ENCODE measurements at regions not wholly inside any gene's neighbourhood (a gene's known extent, or its start where the extent isn't known, plus 50 kb on each side); places are given as distances from the start of the nearest gene placed in this dataset.

DNA sequence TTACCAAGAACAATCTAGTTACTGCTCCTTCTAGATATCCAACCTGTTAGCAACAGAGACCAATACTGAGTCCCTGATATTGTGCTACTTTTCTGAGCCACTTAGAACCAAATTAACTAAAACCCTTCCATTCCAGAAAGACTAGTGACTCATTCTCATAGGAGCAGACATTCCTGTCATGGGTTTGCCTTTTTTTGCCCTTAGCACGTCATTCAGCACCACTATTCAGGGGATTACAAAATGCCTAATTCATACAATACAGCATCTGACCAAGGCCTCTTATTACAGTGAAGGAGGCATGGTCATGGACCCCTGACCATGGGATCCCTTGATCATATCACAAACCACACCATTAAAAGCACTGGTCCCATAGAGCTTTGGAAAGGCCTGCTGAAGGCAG is 123.8 kb upstream of the CXCL13 start:
- WGBS, result 73% methylated on average over 1 of the region's 1 CpG
- Histone ChIP-seq H3K4me3 (ENCODE audit: low read length) (no peak overlapping the region), H3K9me3 (ENCODE audit: control insufficient read depth, low read length) (no peaks in the 10 kb centered on the region), H3K27ac (ENCODE audit: low read length) (no peak overlapping the region), H3K4me1 (ENCODE audit: control insufficient read depth, insufficient read depth, low read length) (no peaks in the 10 kb centered on the region), H3K27me3 (ENCODE audit: control insufficient read depth, insufficient read depth) (no peaks in the 10 kb centered on the region)
- intact Hi-C loops (cut with DNase I), result no loop called here
- DNase-seq, result no peak
- ATAC-seq, result no peak

DNA sequence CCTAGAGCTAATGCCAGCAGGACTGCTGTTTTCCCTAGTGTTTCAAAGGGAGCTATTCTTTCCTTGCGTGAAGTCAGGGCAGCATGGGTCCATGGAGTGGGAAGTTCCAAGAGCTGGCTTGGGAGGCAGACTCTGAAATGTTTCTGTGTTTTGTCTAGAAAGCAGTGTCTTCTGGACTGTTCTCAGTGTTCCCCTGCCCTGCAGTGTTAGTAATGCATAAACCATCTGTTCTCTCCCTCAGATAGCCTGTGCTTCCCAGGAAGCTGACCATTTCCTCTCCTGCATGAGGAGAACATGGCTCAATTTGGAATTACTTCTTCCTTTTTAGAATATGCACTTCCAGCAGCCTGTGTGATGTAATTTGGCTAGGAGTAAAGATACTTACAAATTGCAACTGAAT is 116.7 kb upstream of the CXCL13 start:
- no peak overlapping the region for H3K4me3 ChIP-seq (ENCODE audit: low read length)
- no peak overlapping the region for H3K27ac ChIP-seq (ENCODE audit: low read length)
- H3K27me3 ChIP-seq (ENCODE audit: control insufficient read depth, insufficient read depth), result no peaks in the 10 kb centered on the region
- WGBS, result 45% methylated on average over 1 of the region's 1 CpG
- no peaks in the 10 kb centered on the region for H3K4me1 ChIP-seq (ENCODE audit: control insufficient read depth, insufficient read depth, low read length)
- DNase-seq, result no peak
- peak in 1 of 2 donors; percentile 77 for ATAC-seq
- no peaks in the 10 kb centered on the region for H3K9me3 ChIP-seq (ENCODE audit: control insufficient read depth, low read length)
- intact Hi-C loops (cut with DNase I), result no loop called here

DNA sequence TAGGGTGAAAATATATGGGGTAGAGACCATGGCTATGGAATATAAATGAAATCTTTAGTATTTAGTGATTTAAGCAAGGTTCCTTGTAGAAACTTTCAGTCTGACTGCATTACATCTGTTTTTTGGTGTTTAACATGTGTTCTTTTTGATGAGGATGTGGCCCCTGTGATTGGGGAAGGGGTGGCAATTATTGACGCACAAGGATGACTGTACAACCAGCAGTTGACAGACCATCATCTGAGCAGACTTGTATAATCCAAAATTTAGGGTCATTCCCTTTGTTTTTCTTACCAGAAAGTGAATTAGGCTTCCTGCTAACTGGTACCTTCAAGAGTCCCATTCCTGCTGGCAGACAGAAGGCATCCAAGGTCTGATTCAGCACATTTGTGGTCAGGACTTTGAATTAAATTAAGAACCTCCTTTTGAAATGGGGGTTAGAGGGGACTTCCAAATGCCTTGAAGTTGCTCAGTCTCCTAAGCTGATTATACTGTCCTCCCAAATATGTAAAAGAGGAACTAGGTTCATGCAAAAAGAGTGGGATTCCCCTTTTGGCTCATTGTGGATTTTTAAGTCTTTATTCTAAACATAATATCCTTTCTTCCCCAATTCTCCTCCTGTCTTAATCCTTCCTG is 112.4 kb upstream of the CXCL13 start:
- H3K27ac ChIP-seq (ENCODE audit: low read length), result no peak overlapping the region
- H3K4me3 ChIP-seq (ENCODE audit: low read length), result no peak overlapping the region
- no peaks in the 10 kb centered on the region for H3K9me3 ChIP-seq (ENCODE audit: control insufficient read depth, low read length)
- no peaks in the 10 kb centered on the region for H3K27me3 ChIP-seq (ENCODE audit: control insufficient read depth, insufficient read depth)
- WGBS, result 87% methylated on average over 1 of the region's 1 CpG
- no peak for DNase-seq
- intact Hi-C loops (cut with DNase I), result no loop called here
- no peaks in the 10 kb centered on the region for H3K4me1 ChIP-seq (ENCODE audit: control insufficient read depth, insufficient read depth, low read length)
- ATAC-seq, result no peak

DNA sequence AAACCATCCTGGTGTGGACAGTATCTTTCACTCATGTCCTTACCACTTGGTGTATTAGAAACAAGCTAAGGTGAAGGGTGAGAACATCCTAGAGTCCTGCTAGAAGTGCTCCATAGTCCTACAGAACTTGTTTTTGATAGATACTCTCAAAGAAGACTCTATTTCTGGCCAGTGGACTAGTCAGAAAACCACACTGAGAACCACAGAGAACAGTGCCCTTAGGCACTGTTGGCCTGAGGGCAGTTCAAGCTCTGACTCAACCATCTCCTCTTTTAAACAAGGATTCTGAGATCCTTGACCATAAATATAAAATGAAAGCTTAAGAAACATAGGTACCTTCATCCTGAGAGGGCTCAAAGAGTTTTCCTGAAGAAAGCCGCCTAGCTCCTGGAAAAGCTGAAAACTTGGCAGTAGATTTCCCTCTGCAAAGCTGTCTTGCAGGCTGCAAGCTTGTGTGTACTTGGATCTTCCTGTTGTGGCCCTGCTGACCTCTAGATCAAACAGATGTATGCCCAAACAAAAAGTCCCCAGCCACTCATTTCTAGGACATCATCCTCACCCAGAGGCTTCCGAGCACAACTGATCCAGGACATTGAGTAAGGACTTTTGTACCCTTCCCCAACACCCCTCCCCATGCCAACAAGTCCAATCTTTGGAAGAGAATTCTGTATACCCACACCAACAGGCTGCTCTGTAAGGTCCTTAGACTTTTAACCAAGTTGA is 111.6 kb upstream of the CXCL13 start:
- Histone ChIP-seq H3K4me1 (ENCODE audit: control insufficient read depth, insufficient read depth, low read length) (no peaks in the 10 kb centered on the region), H3K9me3 (ENCODE audit: control insufficient read depth, low read length) (no peaks in the 10 kb centered on the region), H3K27ac (ENCODE audit: low read length) (no peak overlapping the region), H3K4me3 (ENCODE audit: low read length) (no peak overlapping the region), H3K27me3 (ENCODE audit: control insufficient read depth, insufficient read depth) (no peaks in the 10 kb centered on the region)
- ATAC-seq, result no peak
- intact Hi-C loops (cut with DNase I), result no loop called here
- 72% methylated on average over 2 of the region's 2 CpGs for WGBS
- DNase-seq, result no peak

DNA sequence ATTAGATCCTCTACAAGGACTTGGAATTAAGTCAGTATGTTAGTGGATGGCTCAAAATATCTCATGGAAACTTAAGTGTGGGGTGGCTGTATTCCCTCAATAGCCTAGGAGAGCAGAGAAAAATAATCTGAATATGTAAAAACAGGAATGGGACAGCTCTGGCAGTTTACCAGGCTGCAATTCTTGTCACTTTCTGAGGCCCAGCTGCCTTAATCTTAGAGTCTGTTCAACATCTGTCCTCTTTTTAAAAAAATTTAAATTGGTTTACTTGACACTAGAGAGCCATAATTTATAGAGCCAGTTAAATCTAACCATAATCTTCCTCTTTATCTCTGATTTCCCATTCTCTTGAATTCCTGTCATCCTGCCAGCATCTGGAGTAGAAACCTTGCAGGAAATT is 109.2 kb upstream of the CXCL13 start:
- no peaks in the 10 kb centered on the region for H3K27me3 ChIP-seq (ENCODE audit: control insufficient read depth, insufficient read depth)
- DNase-seq, result no peak
- no peaks in the 10 kb centered on the region for H3K4me1 ChIP-seq (ENCODE audit: control insufficient read depth, insufficient read depth, low read length)
- H3K27ac ChIP-seq (ENCODE audit: low read length), result no peak overlapping the region
- no peak overlapping the region for H3K4me3 ChIP-seq (ENCODE audit: low read length)
- intact Hi-C loops (cut with DNase I), result no loop called here
- no peak for ATAC-seq
- no peaks in the 10 kb centered on the region for H3K9me3 ChIP-seq (ENCODE audit: control insufficient read depth, low read length)

DNA sequence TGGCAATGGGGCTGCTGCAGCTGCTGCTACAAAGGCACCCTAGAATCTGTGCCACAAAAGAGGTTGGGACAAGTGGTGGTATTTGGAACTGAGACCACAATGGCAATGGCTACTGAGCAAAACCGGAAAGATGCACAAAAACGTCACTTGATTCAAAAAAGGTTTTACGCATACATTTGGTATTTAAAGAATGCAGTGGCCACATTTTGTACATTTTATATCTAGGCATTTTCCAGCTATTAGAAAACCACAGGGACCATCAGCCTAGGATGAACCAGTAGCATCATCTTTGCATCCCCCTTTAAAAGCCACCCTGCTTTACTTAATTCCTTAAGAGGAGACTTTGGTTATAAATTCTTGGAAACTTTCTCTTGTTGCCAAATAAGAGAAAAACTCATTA is 104.8 kb upstream of the CXCL13 start:
- WGBS, result 77% methylated on average over 3 of the region's 3 CpGs
- ATAC-seq (no peak), DNase-seq (no peak)
- Histone ChIP-seq H3K4me1 (ENCODE audit: control insufficient read depth, insufficient read depth, low read length) (no peaks in the 10 kb centered on the region), H3K4me3 (ENCODE audit: low read length) (no peak overlapping the region), H3K9me3 (ENCODE audit: control insufficient read depth, low read length) (no peaks in the 10 kb centered on the region), H3K27me3 (ENCODE audit: control insufficient read depth, insufficient read depth) (no peaks in the 10 kb centered on the region), H3K27ac (ENCODE audit: low read length) (no peak overlapping the region)
- intact Hi-C loops (cut with DNase I), result no loop called here

DNA sequence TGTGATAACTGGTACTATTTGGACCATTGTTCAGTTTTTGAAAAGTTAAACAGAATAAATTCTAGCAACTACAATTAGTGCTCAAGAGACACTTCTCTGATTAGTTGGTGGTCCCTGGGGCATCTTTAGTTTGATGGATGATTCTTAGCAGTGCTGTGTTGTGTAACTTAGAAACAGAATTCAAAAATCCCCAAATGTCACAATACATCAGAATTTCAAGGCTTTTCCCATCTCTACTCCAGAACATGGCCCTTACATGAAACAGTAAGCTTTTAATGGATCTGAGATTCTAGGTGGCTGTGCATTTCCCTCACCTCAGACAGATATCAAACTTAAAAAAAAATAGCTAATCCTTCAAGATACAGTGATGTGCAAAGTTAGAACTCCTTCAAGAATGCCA is 104.4 kb upstream of the CXCL13 start:
- Histone ChIP-seq H3K9me3 (ENCODE audit: control insufficient read depth, low read length) (no peaks in the 10 kb centered on the region), H3K27ac (ENCODE audit: low read length) (no peak overlapping the region), H3K4me3 (ENCODE audit: low read length) (no peak overlapping the region), H3K27me3 (ENCODE audit: control insufficient read depth, insufficient read depth) (no peaks in the 10 kb centered on the region), H3K4me1 (ENCODE audit: control insufficient read depth, insufficient read depth, low read length) (no peaks in the 10 kb centered on the region)
- DNase-seq (no peak), ATAC-seq (no peak)
- intact Hi-C loops (cut with DNase I), result no loop called here

DNA sequence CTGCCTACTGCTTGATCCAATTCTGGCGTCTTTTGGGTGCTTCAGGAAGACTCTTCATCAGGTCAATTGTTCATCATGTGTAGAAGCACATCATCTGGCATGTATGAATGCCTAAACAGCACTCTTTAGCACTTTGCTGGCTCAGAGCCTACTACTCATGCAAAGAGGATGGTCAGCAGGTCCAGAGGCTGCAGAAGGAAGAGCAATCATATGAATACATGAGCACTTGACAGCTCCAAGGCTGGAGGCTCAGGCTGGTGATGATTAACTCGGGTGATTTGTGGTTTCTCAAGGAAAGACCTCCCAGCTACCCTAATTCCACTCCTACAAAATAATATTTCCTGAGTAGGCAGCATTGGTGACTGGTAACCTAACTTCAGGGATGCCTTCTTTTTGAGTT is 103.8 kb upstream of the CXCL13 start:
- Histone ChIP-seq H3K9me3 (ENCODE audit: control insufficient read depth, low read length) (no peaks in the 10 kb centered on the region), H3K27ac (ENCODE audit: low read length) (no peak overlapping the region), H3K4me1 (ENCODE audit: control insufficient read depth, insufficient read depth, low read length) (no peaks in the 10 kb centered on the region), H3K27me3 (ENCODE audit: control insufficient read depth, insufficient read depth) (no peaks in the 10 kb centered on the region), H3K4me3 (ENCODE audit: low read length) (no peak overlapping the region)
- WGBS, result 49% methylated on average over 2 of the region's 2 CpGs
- DNase-seq (no peak), ATAC-seq (no peak)
- intact Hi-C loops (cut with DNase I), result no loop called here

DNA sequence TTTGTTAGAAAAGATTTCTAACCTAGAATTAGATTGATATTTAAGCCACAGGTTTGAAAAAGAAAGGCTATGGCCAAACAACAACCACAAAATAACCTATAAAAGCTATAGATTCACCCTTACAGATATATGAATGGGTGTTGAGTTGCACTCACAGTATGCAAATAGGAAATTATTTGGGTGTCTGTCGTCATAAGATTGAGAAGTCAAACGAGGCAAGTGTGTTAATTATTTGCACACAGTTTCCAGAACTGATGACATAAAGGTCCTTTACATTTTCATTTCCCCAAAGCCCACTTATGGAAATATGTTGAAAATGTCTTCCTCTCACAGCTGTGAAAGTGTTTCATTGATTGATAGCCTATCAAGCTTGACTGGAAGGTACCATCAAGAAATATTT is 101.2 kb upstream of the CXCL13 start:
- ATAC-seq (no peak), DNase-seq (no peak)
- Histone ChIP-seq H3K27me3 (ENCODE audit: control insufficient read depth, insufficient read depth) (no peaks in the 10 kb centered on the region), H3K27ac (ENCODE audit: low read length) (no peak overlapping the region), H3K9me3 (ENCODE audit: control insufficient read depth, low read length) (no peaks in the 10 kb centered on the region), H3K4me3 (ENCODE audit: low read length) (no peak overlapping the region), H3K4me1 (ENCODE audit: control insufficient read depth, insufficient read depth, low read length) (no peaks in the 10 kb centered on the region)
- intact Hi-C loops (cut with DNase I), result no loop called here
- 57% methylated on average over 2 of the region's 2 CpGs for WGBS

DNA sequence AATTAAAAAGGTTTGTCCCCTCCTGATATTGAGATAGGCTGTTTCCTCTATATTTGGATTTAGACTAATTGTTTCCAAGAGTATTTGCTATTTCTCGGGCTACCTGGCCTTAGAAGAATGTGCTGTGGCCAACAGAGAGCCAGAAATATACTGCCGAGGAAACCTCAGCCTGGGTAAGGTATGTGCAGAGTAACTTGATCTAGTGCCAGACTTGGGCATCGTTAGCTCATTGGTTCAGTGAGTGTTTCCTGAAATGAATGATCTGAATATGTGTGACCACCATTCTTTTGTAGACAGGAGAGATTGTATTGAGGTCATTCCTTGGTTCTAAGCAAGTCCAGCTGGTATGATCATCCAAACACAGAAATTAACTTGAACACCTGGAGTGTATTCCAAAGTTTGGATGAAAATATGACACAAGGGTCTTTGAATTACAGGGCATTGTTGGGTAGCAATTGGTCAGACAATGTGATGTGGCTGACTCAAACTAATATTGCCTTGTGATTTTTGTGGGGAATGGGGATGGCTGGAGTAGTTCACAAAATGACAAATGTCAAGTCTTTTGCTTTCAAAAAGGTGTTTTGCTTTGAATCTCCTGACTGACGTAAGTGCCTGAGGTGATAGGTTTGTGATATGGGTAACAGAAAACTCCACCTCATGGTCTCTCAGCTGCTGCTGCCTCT is 100.2 kb upstream of the CXCL13 start:
- intact Hi-C loops (cut with DNase I), result no loop called here
- Histone ChIP-seq H3K4me3 (ENCODE audit: low read length) (no peak overlapping the region), H3K9me3 (ENCODE audit: control insufficient read depth, low read length) (no peaks in the 10 kb centered on the region), H3K27me3 (ENCODE audit: control insufficient read depth, insufficient read depth) (no peaks in the 10 kb centered on the region), H3K4me1 (ENCODE audit: control insufficient read depth, insufficient read depth, low read length) (no peaks in the 10 kb centered on the region), H3K27ac (ENCODE audit: low read length) (no peak overlapping the region)
- 76% methylated on average over 4 of the region's 4 CpGs for WGBS
- no peak for DNase-seq
- no peak for ATAC-seq

DNA sequence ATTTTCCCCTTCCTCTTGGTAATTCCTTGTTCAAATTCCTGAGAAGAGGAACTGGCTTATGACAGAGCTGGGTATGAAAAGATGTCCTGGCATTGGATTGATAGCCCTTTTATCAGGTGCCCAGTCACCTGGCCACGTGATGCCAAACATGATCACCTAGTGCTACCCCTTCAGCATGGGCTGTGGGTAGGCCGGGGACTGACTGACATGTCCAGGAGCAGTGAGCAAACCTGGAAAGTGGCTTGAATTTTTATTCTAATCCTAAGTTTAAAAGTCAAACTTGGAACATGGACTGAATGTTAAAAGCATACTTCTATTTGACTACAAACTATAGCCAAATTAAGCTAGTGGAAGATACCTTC is 99.7 kb upstream of the CXCL13 start:
- H3K9me3 ChIP-seq (ENCODE audit: control insufficient read depth, low read length), result no peaks in the 10 kb centered on the region
- 80% methylated on average over 2 of the region's 2 CpGs for WGBS
- H3K27ac ChIP-seq (ENCODE audit: low read length), result no peak overlapping the region
- intact Hi-C loops (cut with DNase I), result no loop called here
- H3K4me3 ChIP-seq (ENCODE audit: low read length), result no peak overlapping the region
- H3K4me1 ChIP-seq (ENCODE audit: control insufficient read depth, insufficient read depth, low read length), result no peaks in the 10 kb centered on the region
- no peaks in the 10 kb centered on the region for H3K27me3 ChIP-seq (ENCODE audit: control insufficient read depth, insufficient read depth)
- DNase-seq, result no peak
- no peak for ATAC-seq

Data from right cardiac atrium (tissue), 5 donors.